GM19351 (cell line): ENCODE measurements at regions not wholly inside any gene's neighbourhood (a gene's known extent, or its start where the extent isn't known, plus 50 kb on each side); places are given as distances from the start of the nearest gene placed in this dataset.
A peak's percentile ranks its signal among the peaks of the same experiment; 100 is the strongest.

Experiments
- ATAC-seq: cut with Tn5 transposase; IDR thresholded peaks from one replicate; pipeline ENCODE4 v1.9.1; 2021; ENCODE audit warnings: mild to moderate bottlenecking, moderate library complexity; ENCODE audit not compliant: unreplicated experiment

DNA sequence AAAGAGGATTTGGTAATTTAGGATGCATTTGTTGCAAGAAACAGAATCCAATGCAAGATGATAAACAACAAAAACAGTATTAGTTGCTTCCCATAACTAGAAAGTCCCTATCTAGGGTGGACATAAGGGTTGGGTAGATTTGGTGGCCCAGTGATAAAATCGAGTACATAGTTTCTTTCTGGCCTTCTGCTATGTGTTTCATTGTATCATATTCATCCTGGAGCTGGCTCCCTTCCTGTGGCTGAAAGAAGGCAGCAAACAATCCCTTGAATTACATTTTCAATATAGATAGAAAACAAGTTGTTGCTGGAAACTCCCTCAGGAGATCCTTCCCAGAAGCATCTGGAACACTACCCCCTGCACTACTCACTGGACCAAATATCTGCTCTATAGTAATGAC is 135.1 kb downstream of the ID4 start:
- no peak for ATAC-seq

DNA sequence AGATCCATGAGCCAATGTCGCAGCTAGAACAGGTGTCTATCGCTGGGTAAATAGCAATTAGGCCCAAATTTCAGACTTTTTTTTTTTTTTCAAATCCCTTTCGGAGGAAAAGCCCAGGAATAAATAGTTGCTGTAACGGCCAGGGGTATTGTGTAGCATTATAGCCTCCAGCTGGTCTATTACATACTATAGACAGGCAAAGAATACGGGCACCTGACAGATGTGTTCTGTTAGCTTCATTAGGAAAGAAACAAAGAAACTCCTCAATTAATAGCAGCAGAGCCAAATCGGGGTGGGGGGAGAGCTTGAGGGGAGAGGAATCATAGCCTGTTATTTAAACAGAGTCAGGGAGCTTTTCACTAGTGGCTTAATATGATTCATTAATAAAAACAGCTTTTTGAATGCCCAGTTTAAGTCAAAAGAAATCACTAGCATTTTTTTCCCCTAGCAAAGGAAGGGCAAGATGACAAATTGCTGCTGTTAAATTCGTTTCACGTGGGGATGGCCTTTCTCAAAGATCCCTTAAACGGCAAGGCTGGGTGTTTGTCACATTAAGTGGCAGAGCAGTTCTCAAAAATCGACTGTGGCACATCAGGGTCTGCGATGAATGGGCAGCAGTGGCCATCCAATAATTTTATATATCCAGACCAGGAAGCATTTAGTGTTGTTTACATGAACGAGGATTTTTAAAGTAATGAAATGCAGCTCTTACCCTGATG is 139.4 kb downstream of the ID4 start:
- ATAC-seq, result no peak

DNA sequence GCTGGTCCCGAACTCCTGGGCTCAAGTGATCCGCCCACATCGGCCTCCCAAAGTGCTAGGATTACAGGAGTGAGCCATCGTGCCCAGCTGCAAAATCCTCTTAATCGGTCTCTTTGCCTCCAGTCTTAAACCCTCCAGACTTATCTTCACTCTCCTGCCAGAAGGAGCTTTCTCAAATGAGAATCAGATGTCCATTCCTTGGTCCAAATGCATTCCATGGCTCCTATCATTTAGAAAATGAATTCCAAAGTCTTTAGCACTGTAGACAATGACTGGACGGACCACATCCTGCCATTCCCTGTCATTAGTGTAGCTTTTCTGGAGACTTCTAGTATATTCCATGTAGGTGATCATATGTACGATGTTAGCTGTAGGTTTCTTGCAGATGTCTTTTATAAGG is 141.9 kb downstream of the ID4 start:
- no peak for ATAC-seq

DNA sequence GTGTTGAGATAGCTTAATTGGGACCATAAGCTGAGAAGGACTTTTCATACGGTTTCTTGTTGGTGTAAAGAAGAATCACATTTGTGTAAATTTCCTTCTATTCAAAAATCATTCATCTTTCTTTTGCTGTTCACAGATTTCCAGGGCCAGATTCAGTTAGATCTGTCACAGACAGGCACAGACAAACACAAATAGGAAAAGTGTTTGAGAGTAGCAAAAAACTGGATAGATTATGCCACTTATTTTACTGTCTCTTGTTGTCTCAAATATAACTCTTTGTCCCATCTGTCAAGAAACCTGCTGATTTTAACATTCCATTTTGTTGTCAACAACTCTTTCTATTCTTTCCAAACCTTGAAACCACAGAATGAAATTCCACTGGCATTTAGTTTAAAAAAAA is 142.8 kb downstream of the ID4 start:
- no peak for ATAC-seq

DNA sequence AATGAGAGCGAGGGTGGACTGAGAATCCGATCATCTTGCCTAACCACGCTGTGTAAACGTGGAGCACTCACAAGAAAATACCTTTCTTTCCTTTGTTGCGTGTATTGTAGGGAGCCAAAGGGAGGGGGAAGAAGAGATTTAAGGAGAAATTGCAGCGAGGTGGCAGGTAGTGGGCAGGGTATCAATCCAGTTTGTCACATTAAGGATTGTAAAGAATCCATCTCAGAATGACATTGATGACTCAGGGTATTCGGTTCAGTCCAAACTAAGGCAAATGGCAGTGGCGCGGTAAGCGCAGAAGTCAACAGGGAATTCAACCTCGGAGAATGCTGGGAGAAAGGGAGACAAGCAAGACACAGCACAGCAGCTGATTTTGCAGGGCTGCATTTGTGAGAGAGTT is 146.2 kb downstream of the ID4 start:
- no peak for ATAC-seq

DNA sequence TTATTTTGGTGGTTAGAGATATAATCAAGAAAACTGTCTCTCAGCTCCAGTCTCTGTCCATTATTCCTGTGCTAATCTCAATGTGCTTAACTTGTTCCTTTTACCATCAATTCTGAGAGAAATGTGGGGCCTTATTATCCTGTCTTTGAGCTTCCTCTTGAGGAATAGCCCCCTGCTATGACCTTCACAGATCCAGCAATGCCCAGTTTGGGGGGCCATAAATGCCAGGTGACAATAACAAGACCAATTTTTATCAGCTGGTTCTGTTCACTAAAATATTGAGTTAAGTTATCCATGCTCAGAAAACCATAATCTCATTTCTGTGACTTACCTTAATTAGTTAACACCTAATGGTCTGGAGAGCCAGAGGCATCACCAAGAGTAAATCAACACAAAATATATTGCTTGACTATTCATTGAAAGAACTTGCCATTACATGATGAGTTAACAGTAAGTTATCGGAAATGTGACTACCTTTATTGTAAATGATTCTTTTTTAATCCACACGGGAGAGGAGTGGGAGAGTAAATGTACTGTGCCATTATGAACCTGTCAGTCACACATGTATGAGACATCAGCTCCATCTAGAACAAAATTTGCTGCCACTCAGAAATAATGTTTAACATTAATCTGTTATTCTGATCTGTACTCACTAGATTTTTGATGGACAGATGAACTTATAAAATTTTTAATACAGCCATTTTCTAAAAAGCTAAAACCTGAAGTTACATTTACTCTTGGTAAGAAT is 149.7 kb downstream of the ID4 start:
- ATAC-seq, result no peak

DNA sequence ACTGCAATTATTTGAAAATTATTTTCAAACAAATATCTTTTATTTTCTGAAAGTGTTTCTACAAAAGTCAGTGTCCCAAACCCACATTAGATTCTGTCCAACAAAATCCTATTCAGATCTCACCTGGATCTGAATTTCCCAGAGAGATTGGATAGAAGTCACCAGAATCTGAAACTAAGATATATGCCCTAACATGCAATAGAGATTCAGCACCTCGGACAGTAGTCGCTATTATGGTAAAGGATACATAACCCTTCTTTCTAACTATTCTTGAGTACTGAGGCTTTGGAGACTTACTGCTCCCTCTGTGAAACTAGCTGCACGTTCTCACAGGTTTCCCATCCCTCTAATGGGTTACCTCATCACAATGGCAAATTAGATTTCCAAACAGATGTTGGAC is 151.4 kb downstream of the ID4 start:
- ATAC-seq, result no peak

DNA sequence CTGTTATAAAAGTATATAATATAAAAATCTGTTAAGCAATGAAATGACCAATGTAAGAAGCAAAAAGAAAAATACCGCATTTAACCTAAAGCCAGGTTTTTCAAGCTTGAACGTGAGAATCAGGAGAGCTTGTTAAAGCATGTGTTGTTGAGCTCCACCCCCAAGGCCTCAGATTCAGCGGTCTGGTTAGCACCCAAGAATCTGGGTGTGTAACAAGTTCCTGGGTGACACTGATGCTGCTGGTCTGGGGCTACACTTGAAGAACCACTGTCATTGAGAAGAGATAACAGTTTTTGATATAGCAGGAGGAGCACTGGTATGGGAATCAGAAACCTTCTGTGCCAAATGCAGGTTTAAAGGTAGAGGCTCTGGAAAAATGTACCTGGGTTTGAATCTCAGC is 154.0 kb downstream of the ID4 start:
- ATAC-seq, result no peak

DNA sequence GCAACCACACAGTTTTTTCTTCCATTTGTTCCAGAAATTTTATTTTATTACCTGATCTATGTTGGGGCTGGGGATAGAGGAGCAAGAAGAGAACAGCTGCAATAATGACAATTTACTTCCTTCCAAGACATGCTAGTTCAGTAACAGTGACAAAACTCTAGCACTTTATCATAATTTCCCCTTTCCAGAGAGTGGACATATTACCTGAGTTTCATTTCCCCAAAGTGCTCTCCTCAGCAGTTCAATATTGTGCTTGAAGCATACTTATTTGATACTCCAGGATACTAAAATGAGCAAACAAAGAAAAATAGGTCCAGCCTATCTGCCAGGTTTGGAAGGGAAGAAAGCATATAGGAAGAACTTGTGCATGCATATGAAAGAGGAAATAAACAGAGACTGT is 157.7 kb downstream of the ID4 start:
- ATAC-seq, result no peak

DNA sequence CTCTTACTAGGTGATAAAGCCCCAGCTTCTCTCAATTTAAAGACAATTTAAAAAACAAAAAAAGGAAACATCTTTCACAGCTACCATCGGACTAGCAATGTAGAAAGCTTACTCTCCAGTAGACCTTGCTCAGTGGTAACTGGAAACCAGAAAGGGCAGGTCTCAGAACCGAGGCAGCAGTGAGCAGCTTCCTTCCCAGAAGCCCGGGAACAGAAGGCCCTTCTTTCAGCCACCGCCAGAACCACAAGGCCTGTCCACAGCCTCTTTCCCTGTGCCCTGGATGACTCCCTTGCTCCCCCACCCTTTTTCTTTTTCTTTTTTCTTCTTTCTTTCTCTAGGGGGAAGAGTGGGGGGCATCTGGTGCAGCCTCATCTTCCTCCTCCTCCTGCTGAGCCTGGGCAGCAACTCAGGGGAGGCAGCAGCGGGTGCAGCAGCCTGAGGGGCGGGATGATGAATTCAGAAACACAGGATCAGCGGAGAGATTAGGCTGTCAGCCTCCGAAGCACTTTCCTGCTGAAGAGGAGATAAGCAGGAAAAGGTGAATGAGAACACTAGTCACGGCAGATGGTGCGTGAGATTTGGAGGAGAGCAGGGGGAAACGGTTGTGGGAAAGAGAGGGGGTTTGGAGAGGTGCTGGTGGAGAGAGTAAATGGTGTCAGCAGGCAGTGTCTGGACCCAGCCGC is 158.5 kb downstream of the ID4 start:
- ATAC-seq, result no peak

DNA sequence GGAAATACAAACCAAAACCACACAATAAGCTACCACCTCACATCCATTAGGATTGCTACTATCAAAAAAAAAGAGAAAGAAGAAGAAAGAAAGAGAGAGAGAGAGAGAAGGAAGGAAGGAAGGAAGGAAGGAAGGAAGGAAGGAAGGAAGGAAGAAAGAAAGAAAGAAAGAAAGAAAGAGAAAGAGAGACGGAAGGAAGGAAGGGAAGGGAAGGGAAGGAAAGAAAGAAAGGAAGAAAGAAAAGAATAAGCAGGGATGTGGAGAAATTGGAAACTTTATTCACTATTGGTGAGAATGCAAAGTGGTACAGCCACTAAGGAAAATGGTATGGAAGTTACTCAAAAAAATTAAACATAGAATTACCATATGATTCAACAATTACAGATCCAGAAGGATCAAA is 159.9 kb downstream of the ID4 start:
- ATAC-seq, result no peak

DNA sequence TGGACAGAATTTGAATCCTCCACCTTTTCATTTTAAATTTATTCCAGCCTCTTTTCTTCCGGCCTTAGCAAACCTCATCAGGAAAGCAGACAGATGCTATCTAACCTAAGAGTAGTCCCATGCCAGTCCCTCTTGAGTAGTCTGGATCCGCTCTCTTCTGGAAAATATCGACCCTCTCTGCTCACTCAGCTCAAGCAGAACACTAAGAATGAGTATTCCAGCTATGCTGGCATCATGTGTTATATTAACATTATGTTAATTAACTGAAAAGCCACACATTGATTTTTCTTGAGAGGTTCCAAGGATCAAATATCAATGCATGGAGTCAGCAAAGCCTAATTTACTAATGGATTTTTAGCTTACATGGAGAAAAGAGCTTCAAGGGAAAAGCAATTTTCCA is 161.4 kb downstream of the ID4 start:
- ATAC-seq, result no peak

DNA sequence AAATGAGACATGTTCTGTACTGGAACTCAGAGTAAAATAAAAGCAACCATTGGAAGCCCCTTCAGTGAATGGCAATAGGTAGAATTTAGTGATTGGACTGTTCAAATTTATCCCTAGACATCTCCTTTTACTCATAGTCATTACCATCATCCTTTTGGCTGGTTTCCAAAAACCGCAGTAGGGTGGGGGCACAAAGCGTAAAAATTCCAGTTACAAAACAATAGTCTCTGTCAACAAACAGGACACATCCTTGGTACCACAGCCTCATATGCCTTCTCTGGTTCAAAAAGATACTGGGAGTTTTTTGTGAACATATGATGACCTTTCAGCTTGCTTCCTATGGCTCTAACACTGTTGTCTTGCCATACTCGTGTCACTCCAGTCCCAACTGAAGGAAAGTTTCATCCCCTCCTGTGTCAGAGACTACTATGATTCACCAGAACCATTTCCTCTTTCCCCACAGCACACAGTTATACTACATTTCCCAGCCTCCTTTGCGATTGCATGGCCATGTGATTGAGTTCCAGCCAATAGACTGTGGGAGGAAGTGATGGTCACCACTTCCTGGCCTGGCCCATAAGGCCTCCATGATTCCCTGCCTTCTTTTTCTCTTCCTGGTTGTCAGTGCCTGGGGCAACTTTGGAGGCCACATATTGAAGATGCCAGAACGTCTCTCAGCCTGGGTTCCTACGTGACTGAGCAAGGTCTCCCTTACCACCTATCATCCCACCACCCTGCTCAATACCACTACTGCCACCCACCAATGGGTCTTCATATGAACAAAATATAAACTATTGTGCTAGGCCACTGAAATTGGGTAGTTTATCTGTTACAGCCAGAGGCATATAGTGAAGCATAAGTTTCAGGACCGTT is 162.4 kb downstream of the ID4 start:
- peak; percentile 96 for ATAC-seq

DNA sequence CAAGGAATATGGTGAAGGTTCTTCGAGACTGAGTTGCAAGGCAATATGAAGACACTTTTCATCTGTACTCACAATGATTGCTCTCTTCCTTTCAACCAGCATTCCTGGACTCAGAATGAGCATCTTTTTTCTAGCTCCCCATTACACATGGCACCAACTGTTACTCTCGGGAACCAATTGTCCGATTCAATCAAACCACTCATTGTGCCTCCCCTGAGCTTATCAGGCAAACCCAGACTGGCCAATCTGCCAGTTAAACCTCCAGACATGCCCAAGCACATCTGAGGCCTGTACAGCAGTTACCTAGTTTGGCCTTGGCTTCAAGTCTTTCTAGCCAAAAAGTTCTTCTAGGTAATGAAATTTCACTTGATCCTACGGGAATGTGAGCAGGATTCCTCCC is 164.1 kb downstream of the ID4 start:
- no peak for ATAC-seq

DNA sequence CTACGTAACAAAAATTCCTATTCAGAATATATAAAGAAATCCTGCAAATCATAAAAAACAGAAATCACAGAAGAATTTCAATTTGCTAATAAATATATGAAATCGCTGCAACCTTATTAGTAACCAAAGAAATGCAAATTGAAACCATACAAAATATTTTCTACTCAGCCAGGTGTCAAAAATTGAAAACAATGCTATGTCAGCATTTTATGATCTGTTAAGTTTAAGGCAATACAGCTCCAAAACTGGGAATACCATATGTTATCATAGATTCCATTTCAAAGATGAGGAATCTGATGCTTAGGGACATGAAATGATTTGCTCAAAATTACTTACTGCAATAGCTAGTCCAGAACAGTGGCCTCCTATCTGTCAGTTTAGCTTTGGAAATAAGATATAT is 168.9 kb downstream of the ID4 start:
- ATAC-seq, result no peak

DNA sequence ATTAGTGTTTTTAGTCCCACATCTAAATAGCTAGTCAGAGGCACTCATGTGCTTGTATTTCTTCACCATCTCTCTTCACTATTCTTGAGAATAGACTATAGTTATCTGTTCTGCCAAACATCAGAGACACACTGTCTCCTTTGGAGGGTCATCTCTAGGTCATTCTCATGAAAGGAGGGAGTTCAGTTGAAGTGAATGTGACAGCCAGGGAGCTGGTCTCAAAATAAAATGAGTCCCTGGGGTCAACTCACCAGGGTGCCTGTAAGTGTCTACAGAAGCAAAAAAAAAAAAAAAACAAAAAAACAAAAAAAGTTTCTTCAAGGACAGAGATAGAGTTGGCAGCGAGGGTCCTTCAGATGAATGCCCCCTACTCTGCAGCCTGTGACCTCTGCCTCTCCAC is 171.0 kb downstream of the ID4 start:
- ATAC-seq, result no peak

DNA sequence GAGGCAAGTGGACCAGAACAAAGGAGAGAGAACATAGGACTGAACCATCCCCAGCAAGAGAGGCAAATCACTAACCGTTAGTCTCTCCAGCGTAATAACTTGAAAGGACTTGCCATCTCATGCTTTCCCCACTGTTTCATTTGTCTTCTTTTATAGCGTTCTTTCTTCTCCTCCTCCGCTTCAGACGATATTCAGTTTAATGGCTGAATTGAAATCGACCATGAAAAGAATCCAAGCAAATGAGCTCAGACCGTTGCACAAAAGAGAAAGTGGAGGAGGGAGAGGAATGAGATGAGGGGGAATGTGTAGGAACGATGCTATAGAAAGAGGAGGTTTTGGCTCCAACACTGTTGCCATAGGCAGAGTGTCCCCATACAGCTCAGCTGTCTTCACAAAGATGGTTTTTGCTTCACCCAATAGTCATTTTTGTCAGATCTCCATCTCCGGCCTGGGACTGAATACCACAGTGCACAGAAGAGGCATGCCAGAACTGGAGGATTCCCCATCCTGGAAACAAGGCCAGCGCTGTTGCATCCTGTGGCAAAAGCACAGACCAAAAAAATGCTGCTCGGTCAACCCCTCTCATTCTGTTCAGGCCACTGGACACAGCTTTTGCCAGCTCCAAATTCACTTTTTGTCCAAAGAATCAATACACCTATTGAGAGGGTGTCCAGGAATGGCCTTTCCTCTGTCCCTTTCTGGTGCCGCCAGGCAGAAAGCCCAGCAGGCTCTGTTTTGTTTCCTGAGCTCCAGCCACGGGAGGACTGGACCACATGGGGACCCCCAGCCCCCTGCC is 176.1 kb downstream of the ID4 start:
- no peak for ATAC-seq

DNA sequence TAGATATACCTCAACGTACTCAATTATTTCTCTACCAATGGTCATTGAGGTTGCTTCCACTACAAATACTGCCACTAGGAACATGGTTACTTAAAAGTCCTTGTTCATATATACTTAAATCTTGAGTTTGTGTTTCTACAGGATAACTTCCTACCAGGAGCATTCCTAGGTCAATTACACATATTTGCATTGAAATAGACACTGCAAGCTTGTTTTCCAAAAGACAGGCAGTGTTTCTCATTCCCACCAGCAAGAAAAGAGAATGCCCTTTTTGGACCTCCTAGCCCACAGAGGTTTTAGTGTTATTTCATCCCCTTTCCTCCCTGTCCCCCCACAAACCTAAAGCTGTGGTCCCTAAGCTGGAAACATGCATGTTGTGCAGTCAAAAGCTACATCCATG is 177.3 kb downstream of the ID4 start:
- ATAC-seq, result no peak

DNA sequence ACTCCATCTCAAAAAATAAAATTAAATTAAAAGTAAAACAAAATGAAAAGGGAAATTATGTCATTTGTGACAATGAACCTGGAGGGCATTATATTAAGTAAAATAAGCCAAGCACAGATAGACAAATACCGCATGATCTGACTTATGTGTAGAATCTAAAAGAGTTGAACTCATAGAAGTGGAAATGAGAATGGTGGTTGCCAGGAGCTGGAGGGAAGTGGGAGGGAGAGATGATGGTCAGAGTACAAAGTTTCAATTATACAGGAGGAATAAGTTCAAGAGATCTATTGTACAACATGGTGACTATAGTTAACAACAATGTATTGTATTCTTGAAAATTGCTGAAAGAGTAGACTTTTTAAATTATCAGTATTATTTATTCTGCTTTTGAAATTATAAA is 183.4 kb downstream of the ID4 start:
- no peak for ATAC-seq

DNA sequence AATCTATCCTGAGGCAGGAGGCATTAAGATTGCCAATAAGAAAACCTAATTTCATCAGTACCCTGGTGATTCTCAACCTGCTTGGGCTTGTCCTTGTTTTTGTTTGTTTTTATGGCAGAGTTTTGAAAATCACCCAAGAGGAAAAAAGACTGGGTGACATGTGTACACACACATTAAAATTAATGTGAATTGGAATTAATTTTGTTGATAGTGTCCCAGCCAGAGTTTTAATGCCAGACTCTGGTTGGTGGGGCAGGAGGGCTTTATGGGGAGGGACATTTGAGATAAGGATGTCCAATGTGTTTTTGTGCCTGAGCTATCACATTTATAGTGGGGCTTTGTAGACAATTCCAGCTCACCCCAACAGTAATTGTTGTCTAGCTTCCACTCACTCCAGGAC is 184.6 kb downstream of the ID4 start:
- ATAC-seq, result no peak
